Brain pericyte (primary cell): ENCODE measurements at regions not wholly inside any gene's neighbourhood (a gene's known extent, or its start where the extent isn't known, plus 50 kb on each side); places are given as distances from the start of the nearest gene placed in this dataset.

Experiments used
- DNase-seq: peaks from one replicate; pipeline ENCODE4 v3.0.0-alpha.2; 2012; ENCODE audit warnings: low read depth, low spot score

GRCh38 chr21:24737296-24737850, 869.9 kb downstream of the MRPL39 start:
- DNase-seq: no peak

GRCh38 chr21:24730661-24731060, 876.6 kb downstream of the MRPL39 start:
- DNase-seq: no peak

DNA sequence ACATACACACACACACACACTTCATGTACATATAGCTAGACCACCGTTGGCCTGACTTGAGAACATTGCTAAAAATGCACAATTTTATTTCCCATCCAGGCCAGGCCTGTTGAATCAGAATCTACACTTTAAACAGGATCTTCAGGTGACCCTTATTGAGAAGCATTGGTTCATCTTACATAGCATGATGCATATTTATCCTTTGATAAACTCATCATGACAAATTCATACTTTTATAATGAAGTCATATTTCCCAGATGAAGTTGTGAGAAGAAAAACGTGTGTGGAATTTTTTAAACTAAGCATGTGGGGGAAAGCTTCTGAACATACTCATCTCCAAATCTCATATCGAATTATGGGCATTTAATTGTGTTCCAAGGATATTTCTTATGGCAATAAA, 877.7 kb downstream of the MRPL39 start:
- DNase-seq: no peak

DNA sequence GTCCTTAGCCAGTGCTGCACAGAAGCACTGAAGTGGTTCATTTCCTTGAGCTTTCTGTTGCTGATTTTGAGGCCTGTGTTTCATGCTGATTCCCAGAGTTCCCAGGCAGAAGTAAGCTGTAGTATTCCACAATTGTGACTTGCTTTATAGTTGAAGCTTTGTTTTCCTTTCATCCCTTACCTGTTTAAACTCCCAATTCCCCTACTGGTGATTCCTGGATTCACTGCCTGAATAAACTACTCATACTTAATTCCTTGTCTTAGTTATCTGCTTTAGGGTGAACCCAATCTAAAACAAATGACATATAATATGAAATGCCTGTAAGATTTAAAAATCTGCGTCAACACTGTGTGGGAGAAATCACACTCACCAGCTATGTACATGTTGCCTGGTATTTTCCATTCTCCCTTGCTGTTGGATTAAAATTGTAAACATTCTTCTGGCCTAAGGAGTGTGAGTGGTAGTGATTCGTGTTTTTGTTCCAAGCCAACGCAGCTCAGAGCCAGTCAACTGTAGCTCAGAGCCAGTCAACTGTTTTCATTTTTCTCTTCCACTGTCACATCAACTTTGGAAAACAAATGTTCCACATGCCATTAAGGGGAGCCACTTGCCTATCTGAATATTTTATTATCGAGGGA, 879.4 kb downstream of the MRPL39 start:
- DNase-seq: no peak

GRCh38 chr21:24716281-24716918, 890.9 kb downstream of the MRPL39 start:
- DNase-seq: no peak

DNA sequence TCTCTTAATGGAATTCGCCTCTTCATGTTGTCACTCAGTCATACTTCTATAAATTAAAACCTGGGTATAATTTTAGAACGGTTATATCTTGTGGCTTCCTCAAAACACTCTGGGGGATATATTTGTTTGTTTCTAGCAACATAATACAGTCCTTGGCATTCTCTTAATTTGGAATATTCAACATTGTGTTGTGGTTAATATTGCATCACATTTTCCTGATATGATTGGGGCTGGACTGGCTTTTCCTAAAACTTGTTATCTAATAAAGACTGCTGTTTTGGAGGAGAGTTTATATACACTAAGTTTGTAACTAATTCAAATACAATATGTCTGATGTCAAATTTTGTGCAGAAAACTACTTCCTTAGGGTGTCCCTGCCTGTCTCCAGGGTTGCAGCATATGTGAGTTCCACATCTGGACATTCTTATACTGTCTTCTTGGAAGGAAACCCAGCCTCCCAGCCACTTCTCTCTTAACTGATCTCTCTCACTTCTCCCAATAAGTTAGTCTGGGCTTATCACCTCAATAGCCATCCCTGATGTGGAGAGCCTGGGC, 892.6 kb downstream of the MRPL39 start:
- DNase-seq: no peak

GRCh38 chr21:24705201-24705600, 902.1 kb downstream of the MRPL39 start:
- no peak for DNase-seq

- DNase-seq: no peak
Measured at GRCh38 chr21:24693779-24694178, 913.5 kb downstream of the MRPL39 start.

GRCh38 chr21:24681456-24681855, 925.8 kb downstream of the MRPL39 start:
- no peak for DNase-seq

GRCh38 chr21:24671901-24672300, 935.4 kb downstream of the MRPL39 start:
- DNase-seq: no peak

GRCh38 chr21:24658926-24659325, 948.4 kb downstream of the MRPL39 start:
- DNase-seq: no peak

DNA sequence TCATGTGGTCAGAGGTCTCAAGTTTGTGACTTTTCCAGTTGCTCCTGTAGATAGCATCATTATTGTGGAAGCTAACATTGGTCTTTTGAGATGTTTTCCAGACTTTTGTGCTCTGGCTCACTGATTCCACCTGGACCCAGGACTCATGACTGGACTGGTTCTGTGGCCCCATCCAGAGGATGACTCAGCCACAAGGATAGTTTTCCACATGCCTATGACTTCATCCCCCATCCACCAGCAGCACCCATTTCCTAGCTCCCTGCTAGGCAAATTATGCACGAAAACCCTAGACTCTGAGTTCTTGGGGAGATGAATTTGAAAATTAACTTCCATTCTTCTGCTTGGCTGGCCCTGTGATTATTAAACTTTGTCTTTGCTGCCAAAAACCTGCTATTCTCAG, 949.3 kb downstream of the MRPL39 start:
- DNase-seq: no peak

DNA sequence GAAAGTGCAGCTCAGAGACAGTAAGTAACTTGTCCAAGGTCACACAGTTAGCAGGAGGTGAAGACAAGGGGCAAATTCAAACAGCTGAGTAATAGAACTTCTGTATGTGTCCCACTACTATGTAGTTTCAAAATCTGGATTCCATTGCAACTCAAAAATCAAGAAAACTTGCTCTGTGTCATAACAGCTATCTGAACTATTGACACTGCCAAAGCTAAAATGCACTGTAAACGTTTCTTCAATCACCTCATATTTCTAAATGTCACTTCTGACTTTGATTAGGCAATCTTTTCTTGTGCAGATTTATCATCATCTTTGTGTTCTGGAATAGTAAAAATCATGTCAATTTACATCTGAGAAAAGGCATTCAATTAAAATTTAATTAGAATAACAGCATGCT, 957.6 kb downstream of the MRPL39 start:
- no peak for DNase-seq

GRCh38 chr21:24636696-24637095, 970.6 kb downstream of the MRPL39 start:
- no peak for DNase-seq

GRCh38 chr21:24634749-24635148, 972.5 kb downstream of the MRPL39 start:
- no peak for DNase-seq

GRCh38 chr21:24628536-24628935, 978.7 kb downstream of the MRPL39 start:
- DNase-seq: no peak

DNA sequence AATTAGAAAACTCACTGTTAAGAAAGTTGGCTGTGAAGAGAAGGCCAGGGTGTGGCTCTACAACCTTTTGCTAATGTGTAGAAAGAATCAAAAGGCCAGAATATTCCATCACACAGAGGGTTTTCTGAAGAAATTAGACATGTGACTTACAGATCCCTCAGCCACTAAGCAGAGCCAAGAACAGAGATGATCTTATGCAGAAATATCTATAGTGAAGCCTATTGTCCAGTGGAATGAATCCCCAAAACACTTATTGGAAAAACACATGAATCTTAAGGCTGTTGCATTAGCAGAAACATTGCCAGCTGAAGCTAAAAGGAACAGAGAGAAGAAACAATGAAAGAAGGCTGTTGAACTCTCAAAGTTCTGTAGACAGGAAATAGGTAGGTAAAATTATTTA, 979.2 kb downstream of the MRPL39 start:
- no peak for DNase-seq

- DNase-seq: no peak
Measured at GRCh38 chr21:24617819-24618218, 989.5 kb downstream of the MRPL39 start.

DNA sequence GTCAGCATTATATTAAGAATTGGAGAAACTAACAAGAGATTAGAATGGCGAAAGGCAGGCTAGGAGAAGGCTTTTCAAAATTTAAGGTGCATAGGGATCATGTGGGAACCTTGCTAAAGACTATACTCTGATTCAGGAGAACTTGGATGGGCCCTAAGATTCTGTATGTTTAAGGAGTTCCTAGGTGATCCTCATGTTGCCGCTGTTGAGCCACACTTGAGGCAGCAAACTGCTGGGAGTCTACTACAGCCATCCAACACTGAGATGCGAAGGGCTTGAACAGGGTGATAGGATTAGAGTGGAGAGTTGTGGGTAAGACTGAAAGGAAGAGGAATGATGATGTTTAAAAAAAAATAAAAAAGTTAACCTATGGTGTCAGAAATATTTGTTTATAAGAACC, 1013.2 kb downstream of the MRPL39 start:
- DNase-seq: no peak

DNA sequence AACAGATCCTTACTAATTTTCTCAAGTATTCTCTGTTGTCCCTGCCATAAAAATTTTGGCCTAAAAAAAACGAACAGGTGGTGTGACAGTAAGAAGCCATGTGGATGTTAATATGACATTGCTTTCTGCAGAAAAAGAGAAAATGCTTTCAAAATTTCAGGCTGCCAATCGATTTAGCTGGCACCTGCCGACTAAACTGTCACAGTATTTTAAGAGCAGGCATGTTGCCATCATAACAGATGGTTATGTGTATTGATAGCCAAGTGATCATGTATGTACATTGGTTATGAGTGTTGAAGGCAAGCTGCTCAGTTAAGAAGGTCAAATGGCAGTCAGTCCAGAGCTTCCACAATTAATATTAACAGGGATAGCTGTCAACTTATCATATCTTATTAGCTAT, 1017.0 kb downstream of the MRPL39 start:
- no peak for DNase-seq

DNA sequence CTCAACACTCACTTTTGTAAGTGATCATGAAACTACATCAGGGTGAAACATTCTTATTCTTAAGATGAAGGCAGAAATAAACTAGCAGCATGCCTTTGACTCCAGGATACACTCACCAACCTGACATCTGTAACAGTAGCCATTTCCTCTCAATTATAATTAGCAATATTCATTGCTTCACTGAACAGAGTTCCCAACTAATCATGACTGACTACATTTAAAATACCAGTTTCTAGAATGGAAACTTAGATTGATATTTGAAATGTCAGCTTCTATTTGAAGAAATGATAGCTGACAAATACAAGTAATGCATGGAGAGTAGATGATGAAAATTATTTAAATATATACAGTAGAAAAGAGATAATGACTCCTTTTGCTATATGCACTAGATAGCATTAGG, 1023.8 kb downstream of the MRPL39 start:
- no peak for DNase-seq

DNA sequence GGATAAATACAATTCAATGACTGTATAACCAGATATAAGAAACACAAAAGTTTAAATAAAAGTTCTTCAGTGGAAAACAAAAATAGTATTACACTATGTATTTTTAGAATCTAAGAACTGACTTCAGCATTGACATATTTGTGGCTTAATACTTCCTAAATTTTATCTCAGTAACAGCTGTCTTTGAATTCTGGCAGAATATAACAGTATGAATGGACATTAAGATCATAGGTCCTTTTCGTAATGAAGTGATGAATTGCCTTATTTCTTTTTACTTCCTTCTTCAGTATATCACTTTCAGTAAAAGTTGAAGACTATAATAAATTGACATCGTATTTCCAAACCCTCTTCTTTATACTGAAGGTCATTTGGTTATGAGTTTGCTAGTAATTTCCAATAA, 1030.0 kb downstream of the MRPL39 start:
- no peak for DNase-seq

GRCh38 chr21:24561291-24561690, 1046.0 kb downstream of the MRPL39 start:
- DNase-seq: no peak
